IMR-90 (cell line): ENCODE measurements at regions not wholly inside any gene's neighbourhood (a gene's known extent, or its start where the extent isn't known, plus 50 kb on each side); places are given as distances from the start of the nearest gene placed in this dataset.

ENCODE experiments used
- ATAC-seq: fragments of 200-7000 bp; cut with Tn5 transposase; 2 replicates; pipeline ENCODE4 v1.9.1; 2020; ENCODE audit warnings: low read depth, mild to moderate bottlenecking, moderate library complexity
- BruUV-seq: library from RNA; stranded (reverse); fragments of 400-500 nt; replicated peaks from 2 replicates; lab custom pipeline; 2021; lab: Mats Ljungman, UMichigan
- CTCF ChIA-PET: fragments of 300-600 bp; formaldehyde crosslinking; extraction: SDS; loops from one replicate; lab custom pipeline; 2021; ENCODE audit warnings: antibody characterized with exemption; lab: Yijun Ruan, JAX
- POLR2A ChIA-PET: fragments of 300-600 bp; sonication (Branson Sonifier 250); formaldehyde crosslinking; loops from one replicate; lab custom pipeline; 2022; ENCODE audit warnings: antibody characterized with exemption; ENCODE audit not compliant: unreplicated experiment; lab: Charles Lee
- DNase-seq: peaks from one replicate; pipeline ENCODE4 v3.0.0; 2013
- H2AFZ ChIP-seq: replicated peaks from 2 replicates; pipeline ENCODE3; 2013; ENCODE audit warnings: low read length, mild to moderate bottlenecking; ENCODE audit not compliant: poor library complexity
- H2AK5ac ChIP-seq: 2 replicates; pipeline ENCODE4 v1.6.1; 2013; ENCODE audit warnings: low read depth, low read length, inconsistent platforms
- H2AK9ac ChIP-seq: replicated peaks from 2 replicates; pipeline ENCODE3; 2013; ENCODE audit warnings: mild to moderate bottlenecking, low read depth, low read length, moderate library complexity; ENCODE audit not compliant: poor library complexity
- H2BK120ac ChIP-seq: 2 replicates; pipeline ENCODE4 v1.6.1; 2013; ENCODE audit warnings: low read depth, low read length, inconsistent platforms
- H2BK15ac ChIP-seq: 3 replicates; pipeline ENCODE4 v1.6.1; 2013; ENCODE audit warnings: low read depth, low read length, inconsistent platforms
- H2BK20ac ChIP-seq: 2 replicates; pipeline ENCODE4 v1.6.1; 2013; ENCODE audit warnings: low read depth, mild to moderate bottlenecking, inconsistent platforms, low read length, moderate library complexity
- H2BK5ac ChIP-seq: 2 replicates; pipeline ENCODE4 v1.6.1; 2013; ENCODE audit warnings: mild to moderate bottlenecking, low read depth, low read length, inconsistent platforms; ENCODE audit not compliant: poor library complexity, severe bottlenecking
- H3K14ac ChIP-seq: replicated peaks from 2 replicates; pipeline ENCODE4 v1.6.1; 2013; ENCODE audit warnings: low read depth, low read length, inconsistent platforms
- H3K18ac ChIP-seq: 2 replicates; pipeline ENCODE4 v1.6.1; 2013; ENCODE audit warnings: low read depth, low read length, control low read depth
- H3K23ac ChIP-seq: 2 replicates; pipeline ENCODE4 v1.6.1; 2013; ENCODE audit warnings: low read depth, low read length, inconsistent platforms
- H3K27ac ChIP-seq: 2 replicates; pipeline ENCODE4 v1.5.1; 2013; ENCODE audit warnings: mild to moderate bottlenecking, control low read depth, low read length; ENCODE audit not compliant: insufficient read depth
- H3K27me3 ChIP-seq: 2 replicates; pipeline ENCODE4 v1.6.1; 2013; ENCODE audit warnings: low read length; ENCODE audit not compliant: control insufficient read depth, insufficient read depth
- H3K36me3 ChIP-seq: 2 replicates; pipeline ENCODE4 v1.6.1; 2013; ENCODE audit warnings: low read length, mixed read lengths; ENCODE audit not compliant: control insufficient read depth, insufficient read depth
- H3K4ac ChIP-seq: 2 replicates; pipeline ENCODE4 v1.6.1; 2013; ENCODE audit warnings: low read depth, low read length, inconsistent platforms
- H3K4me1 ChIP-seq: 2 replicates; pipeline ENCODE4 v1.6.1; 2013; ENCODE audit warnings: low read length, mixed read lengths; ENCODE audit not compliant: control insufficient read depth, insufficient read depth
- H3K4me2 ChIP-seq: 2 replicates; pipeline ENCODE4 v1.6.1; 2013; ENCODE audit warnings: low read depth, mild to moderate bottlenecking, control low read depth, low read length, moderate library complexity
- H3K4me3 ChIP-seq: 2 replicates; pipeline ENCODE4 v1.5.1; 2013; ENCODE audit warnings: low read depth, mild to moderate bottlenecking, control low read depth, low read length, moderate library complexity; ENCODE audit not compliant: insufficient read depth
- H3K56ac ChIP-seq: 2 replicates; pipeline ENCODE4 v1.6.1; 2013; ENCODE audit warnings: low read length, inconsistent platforms; ENCODE audit not compliant: insufficient read depth; ENCODE audit errors: extremely low read depth
- H3K79me1 ChIP-seq, 2 experiments: 2 replicates each; pipeline ENCODE4 v1.6.1; 2013; ENCODE audit warnings: low read length in 2 of 2, inconsistent platforms in 1 of 2, low read depth in 1 of 2
- H3K9ac ChIP-seq: 2 replicates; pipeline ENCODE4 v1.6.1; 2013; ENCODE audit warnings: low read depth, low read length, control low read depth
- H3K9me1 ChIP-seq: 2 replicates; pipeline ENCODE4 v1.6.1; 2013; ENCODE audit warnings: low read length, inconsistent platforms; ENCODE audit not compliant: insufficient read depth
- H3K9me3 ChIP-seq: 2 replicates; pipeline ENCODE4 v1.6.1; 2013; ENCODE audit warnings: low read length; ENCODE audit not compliant: control insufficient read depth, insufficient read depth
- H4K20me1 ChIP-seq: 2 replicates; pipeline ENCODE4 v1.6.1; 2013; ENCODE audit warnings: low read length, inconsistent platforms; ENCODE audit not compliant: insufficient read depth
- H4K5ac ChIP-seq: 2 replicates; pipeline ENCODE4 v1.6.1; 2013; ENCODE audit warnings: mild to moderate bottlenecking, low read depth, low read length, control low read depth
- H4K8ac ChIP-seq, 2 experiments: 2 replicates each; pipeline ENCODE4 v1.6.1; 2013; ENCODE audit warnings: low read depth in 2 of 2, low read length in 2 of 2, control low read depth in 1 of 2, inconsistent platforms in 1 of 2
- H4K91ac ChIP-seq: 2 replicates; pipeline ENCODE4 v1.6.1; 2013; ENCODE audit warnings: low read depth, low read length, inconsistent platforms; ENCODE audit not compliant: insufficient read depth
- BHLHE40 ChIP-seq: fragments of 150-350 bp; IDR thresholded peaks from 2 replicates; pipeline ENCODE4 v1.6.1; 2016; ENCODE audit warnings: mild to moderate bottlenecking, low read depth, low read length
- CEBPB ChIP-seq: IDR thresholded peaks from 2 replicates; pipeline ENCODE4 v1.6.1; 2012; ENCODE audit warnings: low read depth, low read length, improper control_type of control experiment
- CHD1 ChIP-seq: IDR thresholded peaks from 2 replicates; pipeline ENCODE4 v1.6.1; 2012; ENCODE audit warnings: low read depth, low read length, improper control_type of control experiment
- CTCF ChIP-seq: conservative IDR thresholded peaks from 2 replicates; pipeline ENCODE4 v1.5.1; 2012; ENCODE audit warnings: mild to moderate bottlenecking, low read depth, low read length, improper control_type of control experiment
- ELK1 ChIP-seq: fragments of 150-350 bp; IDR thresholded peaks from 2 replicates; pipeline ENCODE4 v1.6.1; 2016; ENCODE audit warnings: low read depth, mild to moderate bottlenecking, low read length, moderate library complexity, borderline replicate concordance
- FOS ChIP-seq: fragments of 150-350 bp; IDR thresholded peaks from 2 replicates; pipeline ENCODE4 v1.6.1; 2016; ENCODE audit warnings: low read depth, low read length
- MAFK ChIP-seq: IDR thresholded peaks from 2 replicates; pipeline ENCODE4 v1.6.1; 2012; ENCODE audit warnings: low read depth, low read length, improper control_type of control experiment
- MXI1 ChIP-seq: IDR thresholded peaks from 2 replicates; pipeline ENCODE4 v1.6.1; 2012; ENCODE audit warnings: low read depth, mild to moderate bottlenecking, low read length, moderate library complexity, borderline replicate concordance
- POLR2A ChIP-seq: IDR thresholded peaks from 2 replicates; pipeline ENCODE4 v1.6.1; 2012; ENCODE audit warnings: mild to moderate bottlenecking, low read depth, low read length
- RAD21 ChIP-seq: IDR thresholded peaks from 2 replicates; pipeline ENCODE4 v1.6.1; 2012; ENCODE audit warnings: low read length, improper control_type of control experiment
- RFX5 ChIP-seq: IDR thresholded peaks from 2 replicates; pipeline ENCODE4 v1.8.0; 2012; ENCODE audit warnings: low read depth, mild to moderate bottlenecking, low read length, moderate library complexity
- SMC3 ChIP-seq: fragments of 150-350 bp; IDR thresholded peaks from 2 replicates; pipeline ENCODE4 v1.6.1; 2016; ENCODE audit warnings: low read depth, mild to moderate bottlenecking, antibody characterized with exemption, low read length, moderate library complexity
- USF2 ChIP-seq: fragments of 150-350 bp; IDR thresholded peaks from 2 replicates; pipeline ENCODE4 v1.6.1; 2017; ENCODE audit warnings: mild to moderate bottlenecking, antibody characterized with exemption, low read length, low read depth
- WGBS, 2 experiments: methylation state at CpG; one replicate each; pipeline versions ENCODE4 v1.1.5 to v1.1.7; 2013; ENCODE audit warnings: missing lambda C conversion rate in 2 of 2; ENCODE audit not compliant: insufficient read length in 1 of 2; ENCODE audit errors: extremely low coverage in 2 of 2; 5-methylcytosine and 5-hydroxymethylcytosine counted together
- dilution Hi-C: fragments of 300-500 bp; cut with HindIII; formaldehyde crosslinking; loops from one replicate; pipeline ENCODE4 v1.14.3; 2018; ENCODE audit warnings: low sequenced_read_pairs; ENCODE audit not compliant: unreplicated experiment
- in situ Hi-C: fragments of 300-500 bp; cut with MboI; formaldehyde crosslinking; loops from 3 replicates; pipeline ENCODE4 v1.14.3; 2019; ENCODE audit warnings: low sequenced_read_pairs, inconsistent platforms, mixed read lengths
- intact Hi-C: fragments of 100-400 bp; cut with micrococcal nuclease; formaldehyde crosslinking; loops from 2 replicates; pipeline ENCODE4 v1.10.0; 2022

- no peak for ATAC-seq
- no peak overlapping the region for H4K5ac ChIP-seq
- H4K91ac ChIP-seq, result no peak overlapping the region
- no peak overlapping the region for H3K27ac ChIP-seq
- no peak overlapping the region for H3K4ac ChIP-seq
- H3K9me3 ChIP-seq, result no peaks in the 10 kb centered on the region
- H3K56ac ChIP-seq, result no peak overlapping the region
- no peaks in the 10 kb centered on the region for H3K36me3 ChIP-seq
- no peaks in the 10 kb centered on the region for H3K4me1 ChIP-seq
- in situ Hi-C loops (no loop called here), intact Hi-C loops (no loop called here), dilution Hi-C loops (no loop called here)
- H4K20me1 ChIP-seq, result no peaks in the 10 kb centered on the region
- H3K4me2 ChIP-seq, result no peak overlapping the region
- peaks cover 2% of the 10 kb centered on the region; the same call in 1 of the 2 replicates for H3K27me3 ChIP-seq
- no peak overlapping the region for H3K4me3 ChIP-seq
- no peak overlapping the region for H3K18ac ChIP-seq
- DNase-seq, result no peak
- no peak overlapping the region for H2AK9ac ChIP-seq
- H3K23ac ChIP-seq, result no peak overlapping the region
- H2BK120ac ChIP-seq, result no peak overlapping the region
- no peak overlapping the region for H2AFZ ChIP-seq
- TF ChIP-seq RAD21, result no peak
- TF ChIP-seq ELK1, result no peak
- no peak for TF ChIP-seq CTCF
- no peak for TF ChIP-seq USF2
- no peak for TF ChIP-seq MAFK
- no peak for TF ChIP-seq BHLHE40
- TF ChIP-seq POLR2A, result no peak
- no peak for TF ChIP-seq CEBPB
- no peak for TF ChIP-seq FOS
- TF ChIP-seq CHD1, result no peak
- TF ChIP-seq SMC3, result no peak
- no peak for TF ChIP-seq MXI1
- TF ChIP-seq RFX5, result no peak
- CTCF ChIA-PET, result no interaction called here
- POLR2A ChIA-PET, result no interaction called here
- H2BK20ac ChIP-seq, result no peak overlapping the region
- no CpG with 5 or more reads among the region's 4 CpGs for WGBS, 2 experiments
- H3K14ac ChIP-seq, result no peak overlapping the region
- BruUV-seq, result no TSS peak
- H3K9me1 ChIP-seq, result no peaks in the 10 kb centered on the region
- H2BK5ac ChIP-seq, result no peak overlapping the region
- H2AK5ac ChIP-seq, result no peak overlapping the region
- H2BK15ac ChIP-seq, result no peak overlapping the region
- no peaks in the 10 kb centered on the region for H3K79me1 ChIP-seq
- H3K9ac ChIP-seq, result no peak overlapping the region
- H4K8ac ChIP-seq, result no peak overlapping the region
Measured at GRCh38 chr2:126782648-126783047, 116.0 kb upstream of the TEX51 start.
